ENCODE measurements at regions not wholly inside any gene's neighbourhood (a gene's known extent, or its start where the extent isn't known, plus 50 kb on each side); places are given as distances from the start of the nearest gene placed in this dataset.

DNA sequence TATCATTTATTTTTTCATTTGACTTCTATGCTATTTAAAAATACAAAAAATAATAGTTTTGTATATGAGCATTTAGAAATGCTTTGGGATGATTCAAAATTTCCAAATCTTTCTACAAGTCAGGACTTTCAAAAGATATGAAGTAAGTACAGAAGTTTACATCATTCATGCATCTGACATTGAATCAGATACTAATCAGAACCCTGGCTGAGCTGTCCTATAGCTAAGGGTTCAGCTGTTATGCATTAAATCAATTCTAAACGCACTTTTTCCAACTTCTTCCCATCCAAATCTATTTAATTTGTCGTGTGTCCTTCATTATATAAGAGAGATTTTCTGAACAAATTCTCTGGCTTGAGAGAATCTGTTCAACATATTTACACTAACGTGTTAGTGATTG, 779.4 kb downstream of the LTN1 start:
- H3K4me3 ChIP-seq (replicated peaks in 1 of 3; ENCODE audit: low read depth in 2 of 3, low read length in 3 of 3): no peak overlapping the region
- H3K4me3 Mint-ChIP-seq: no peak overlapping the region
- no peak overlapping the region for H2AFZ ChIP-seq (ENCODE audit: insufficient read depth, low read depth, low read length, poor library complexity, severe bottlenecking)
- no peaks in the 10 kb centered on the region for H3K27me3 ChIP-seq (ENCODE audit: control insufficient read depth in 2 of 2, insufficient read depth in 2 of 2, low read length in 2 of 2)
- H3K36me3 ChIP-seq (replicated peaks in 1 of 2; ENCODE audit: control insufficient read depth in 1 of 2, insufficient read depth in 2 of 2, low read length in 2 of 2): no peaks in the 10 kb centered on the region
- H4K20me1 ChIP-seq (ENCODE audit: insufficient read depth, low read length): no peaks in the 10 kb centered on the region
- no peak overlapping the region for H3K27ac Mint-ChIP-seq
- TF ChIP-seq, protein P1, sequence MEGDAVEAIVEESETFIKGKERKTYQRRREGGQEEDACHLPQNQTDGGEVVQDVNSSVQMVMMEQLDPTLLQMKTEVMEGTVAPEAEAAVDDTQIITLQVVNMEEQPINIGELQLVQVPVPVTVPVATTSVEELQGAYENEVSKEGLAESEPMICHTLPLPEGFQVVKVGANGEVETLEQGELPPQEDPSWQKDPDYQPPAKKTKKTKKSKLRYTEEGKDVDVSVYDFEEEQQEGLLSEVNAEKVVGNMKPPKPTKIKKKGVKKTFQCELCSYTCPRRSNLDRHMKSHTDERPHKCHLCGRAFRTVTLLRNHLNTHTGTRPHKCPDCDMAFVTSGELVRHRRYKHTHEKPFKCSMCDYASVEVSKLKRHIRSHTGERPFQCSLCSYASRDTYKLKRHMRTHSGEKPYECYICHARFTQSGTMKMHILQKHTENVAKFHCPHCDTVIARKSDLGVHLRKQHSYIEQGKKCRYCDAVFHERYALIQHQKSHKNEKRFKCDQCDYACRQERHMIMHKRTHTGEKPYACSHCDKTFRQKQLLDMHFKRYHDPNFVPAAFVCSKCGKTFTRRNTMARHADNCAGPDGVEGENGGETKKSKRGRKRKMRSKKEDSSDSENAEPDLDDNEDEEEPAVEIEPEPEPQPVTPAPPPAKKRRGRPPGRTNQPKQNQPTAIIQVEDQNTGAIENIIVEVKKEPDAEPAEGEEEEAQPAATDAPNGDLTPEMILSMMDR (IDR thresholded peaks at IDR 0.05): no peak
- H3K79me2 ChIP-seq (ENCODE audit: insufficient read depth, low read length): no peaks in the 10 kb centered on the region
- no CpG with 5 or more reads among the region's 3 CpGs for WGBS (ENCODE audit: insufficient coverage)
- intact Hi-C loops (cut with micrococcal nuclease): no loop called here
- H3K9me3 Mint-ChIP-seq: peaks cover 0 to 7% (median 2%) of the 10 kb centered on the region in 7 donors
- H3K4me2 ChIP-seq (replicated peaks; ENCODE audit: extremely low read depth, low read length, poor library complexity, severe bottlenecking): no peak overlapping the region
- no peak overlapping the region for H3K9ac ChIP-seq (ENCODE audit: insufficient read depth, low read length, poor library complexity, severe bottlenecking)
- H3K27me3 Mint-ChIP-seq (ENCODE audit: low read depth in 3 of 3): peaks cover 0 to 1% (median 0%) of the 10 kb centered on the region in 3 donors
- H3K4me1 ChIP-seq (ENCODE audit: control insufficient read depth in 1 of 2, insufficient read depth in 2 of 2, low read length in 2 of 2): peaks cover 0 to 6% of the 10 kb centered on the region in 2 donors
- H3K27ac ChIP-seq (ENCODE audit: low read depth in 1 of 2, low read length in 2 of 2): no peak overlapping the region
- H3K9me3 ChIP-seq (replicated peaks in 1 of 2; ENCODE audit: control insufficient read depth in 1 of 2, insufficient read depth in 1 of 2, low read length in 2 of 2): no peaks in the 10 kb centered on the region
- H3K36me3 Mint-ChIP-seq: no peaks in the 10 kb centered on the region
- H3K4me1 Mint-ChIP-seq: no peaks in the 10 kb centered on the region
- DNase-seq: no peak

DNA sequence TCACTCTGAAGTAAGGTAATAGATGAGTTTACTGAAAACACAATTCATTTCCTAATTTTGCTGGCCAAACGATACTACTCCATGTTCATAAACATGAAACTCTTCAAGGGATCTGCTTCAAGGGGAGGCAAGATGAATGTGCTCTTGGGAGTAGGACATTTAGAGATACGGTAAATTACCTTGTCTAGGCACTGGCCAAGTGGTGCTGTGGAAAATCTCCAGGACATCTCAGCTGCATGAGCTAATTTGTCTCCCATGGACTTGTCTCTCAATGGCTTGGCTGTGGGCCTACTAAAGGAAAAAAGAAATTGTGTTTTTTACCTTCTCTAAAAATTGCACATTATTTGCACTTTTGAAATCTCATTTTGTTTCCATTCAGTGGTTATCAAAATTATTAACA, 780.6 kb downstream of the LTN1 start:
- H3K9ac ChIP-seq (ENCODE audit: insufficient read depth, low read length, poor library complexity, severe bottlenecking): no peak overlapping the region
- no peaks in the 10 kb centered on the region for H4K20me1 ChIP-seq (ENCODE audit: insufficient read depth, low read length)
- intact Hi-C loops (cut with micrococcal nuclease): no loop called here
- no peak overlapping the region for H3K4me2 ChIP-seq (replicated peaks; ENCODE audit: extremely low read depth, low read length, poor library complexity, severe bottlenecking)
- peaks cover 0 to 9% of the 10 kb centered on the region in 2 donors for H3K4me1 ChIP-seq (ENCODE audit: control insufficient read depth in 1 of 2, insufficient read depth in 2 of 2, low read length in 2 of 2)
- no peak for DNase-seq
- no peak overlapping the region for H2AFZ ChIP-seq (ENCODE audit: insufficient read depth, low read depth, low read length, poor library complexity, severe bottlenecking)
- no peaks in the 10 kb centered on the region for H3K27me3 ChIP-seq (ENCODE audit: control insufficient read depth in 2 of 2, insufficient read depth in 2 of 2, low read length in 2 of 2)
- Mint-ChIP-seq H3K27me3 (ENCODE audit: low read depth in 3 of 3) (peaks cover 0 to 1% (median 0%) of the 10 kb centered on the region in 3 donors), H3K4me3 (no peak overlapping the region), H3K4me1 (peaks cover 4% of the 10 kb centered on the region), H3K27ac (no peak overlapping the region), H3K9me3 (peaks cover 0 to 7% (median 2%) of the 10 kb centered on the region in 7 donors), H3K36me3 (no peaks in the 10 kb centered on the region)
- TF ChIP-seq, protein P1 (IDR thresholded peaks at IDR 0.05): no peak
- no peaks in the 10 kb centered on the region for H3K79me2 ChIP-seq (ENCODE audit: insufficient read depth, low read length)
- no peak overlapping the region for H3K27ac ChIP-seq (ENCODE audit: low read depth in 1 of 2, low read length in 2 of 2)
- no CpG with 5 or more reads among the region's 2 CpGs for WGBS (ENCODE audit: insufficient coverage)
- no peaks in the 10 kb centered on the region for H3K36me3 ChIP-seq (replicated peaks in 1 of 2; ENCODE audit: control insufficient read depth in 1 of 2, insufficient read depth in 2 of 2, low read length in 2 of 2)
- no peak overlapping the region for H3K4me3 ChIP-seq (replicated peaks in 1 of 3; ENCODE audit: low read depth in 2 of 3, low read length in 3 of 3)
- no peaks in the 10 kb centered on the region for H3K9me3 ChIP-seq (replicated peaks in 1 of 2; ENCODE audit: control insufficient read depth in 1 of 2, insufficient read depth in 1 of 2, low read length in 2 of 2)
